Right ventricle myocardium superior (tissue), 1 donor: ENCODE measurements at regions not wholly inside any gene's neighbourhood (a gene's known extent, or its start where the extent isn't known, plus 50 kb on each side); places are given as distances from the start of the nearest gene placed in this dataset.

Experiments used
- ATAC-seq: fragments of 200-7000 bp; cut with Tn5 transposase; one replicate; pipeline ENCODE4 v1.9.1; 2020; ENCODE audit warnings: mild to moderate bottlenecking; ENCODE audit not compliant: poor library complexity
- DNase-seq: peaks from one replicate; pipeline ENCODE4 v3.0.0-alpha.2; 2020
- intact Hi-C: fragments of 100-400 bp; cut with DNase I; formaldehyde crosslinking; loops from one replicate; pipeline ENCODE4 v1.11.2; 2022
- donor health status: DM: no; HTN: yes; CAD: no; lungs with severe emphysema.

- intact Hi-C loops, result no loop called here
- DNase-seq (peak; percentile 47), ATAC-seq (peak; percentile 91)
Observed at GRCh38 chr18:77899972-77900754, 650.5 kb downstream of the GALR1 start.

- ATAC-seq (no peak), DNase-seq (no peak)
- intact Hi-C loops, result no loop called here
Observed at GRCh38 chr18:77905011-77905410, 655.4 kb downstream of the GALR1 start.

DNA sequence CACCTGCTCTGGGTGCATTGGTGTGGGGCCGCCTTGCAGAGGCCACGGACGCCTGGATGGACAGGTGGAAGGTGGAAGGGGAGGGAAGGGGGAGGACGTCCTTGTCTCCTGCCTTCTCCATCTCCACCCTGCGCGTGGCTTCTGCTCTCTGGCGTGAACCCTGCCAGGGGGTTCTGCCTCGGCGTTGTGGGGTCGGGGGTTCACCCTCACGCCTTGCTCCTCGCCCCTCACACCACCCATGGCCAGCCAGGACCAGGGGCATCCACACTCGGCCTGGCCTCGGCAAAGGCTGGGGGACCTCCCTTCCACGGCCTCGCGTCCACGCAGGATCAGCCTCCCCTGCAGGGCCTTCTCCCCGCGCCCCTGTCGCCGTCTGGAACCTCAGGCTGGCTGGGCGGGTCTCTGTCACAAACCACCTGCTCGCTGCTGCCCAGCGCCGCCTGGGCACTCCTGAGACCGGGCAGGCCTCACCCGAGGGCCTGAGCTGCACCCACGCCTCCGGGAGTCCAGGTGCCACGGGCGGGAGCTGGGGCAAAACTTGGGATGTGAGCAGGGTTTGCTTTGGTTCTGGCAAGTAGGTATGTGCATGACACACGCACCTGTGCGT is 655.9 kb downstream of the GALR1 start:
- intact Hi-C loops, result no loop called here
- DNase-seq (no peak), ATAC-seq (no peak)

GRCh38 chr18:77906103-77906892 is 656.6 kb downstream of the GALR1 start:
- DNase-seq, result no peak
- intact Hi-C loops, result no loop called here
- ATAC-seq, result no peak

DNA sequence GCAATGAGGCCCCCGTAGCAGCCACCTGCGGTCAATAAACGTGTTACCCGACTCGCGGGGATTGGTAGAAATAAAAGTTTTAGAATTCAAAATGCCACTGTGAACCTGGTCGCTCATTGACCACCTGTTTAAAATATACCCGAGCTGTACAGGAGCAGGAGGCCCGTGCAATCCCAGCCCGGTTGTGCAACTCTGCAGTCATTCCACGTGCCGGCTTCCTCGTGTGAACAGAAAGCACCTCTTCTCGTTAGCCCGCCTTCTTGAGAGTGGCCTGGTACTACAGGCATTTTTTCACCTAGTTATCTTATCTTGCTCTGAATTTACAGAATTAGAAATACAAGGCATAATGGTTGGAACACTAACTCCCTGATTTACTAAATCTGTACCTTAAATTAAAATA is 660.7 kb downstream of the GALR1 start:
- no peak for DNase-seq
- no peak for ATAC-seq
- intact Hi-C loops, result no loop called here

DNA sequence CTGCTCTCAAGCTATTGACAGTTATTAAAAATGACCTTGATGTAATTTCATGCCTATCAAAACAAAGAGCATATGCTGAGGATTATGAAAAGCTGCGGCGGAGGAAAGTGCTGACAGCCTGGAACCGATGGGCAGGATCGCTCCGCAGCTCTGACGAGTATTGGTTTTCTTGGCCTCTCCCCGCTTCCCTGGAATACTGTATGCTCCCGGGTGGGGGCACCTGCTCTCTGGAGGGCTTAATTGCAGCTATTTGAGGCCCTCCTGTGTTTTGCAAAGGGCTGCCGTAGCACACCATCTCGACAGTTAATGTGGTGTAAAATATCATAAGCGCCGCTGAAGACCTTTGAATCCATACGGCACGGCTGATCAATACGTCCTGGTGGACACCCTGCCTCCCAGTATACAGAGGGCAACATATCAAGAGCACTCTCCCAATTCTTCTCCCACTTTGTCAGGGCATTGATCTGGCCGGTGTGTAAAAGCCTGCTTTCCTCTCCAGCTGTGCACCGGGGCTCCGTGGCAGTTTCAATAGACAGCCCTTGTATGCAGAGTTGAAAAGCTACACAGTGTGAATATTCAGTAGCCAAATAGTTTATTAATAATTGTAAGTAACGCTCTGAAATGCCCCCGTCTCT is 662.4 kb downstream of the GALR1 start:
- no peak for ATAC-seq
- no peak for DNase-seq
- intact Hi-C loops, result no loop called here

DNA sequence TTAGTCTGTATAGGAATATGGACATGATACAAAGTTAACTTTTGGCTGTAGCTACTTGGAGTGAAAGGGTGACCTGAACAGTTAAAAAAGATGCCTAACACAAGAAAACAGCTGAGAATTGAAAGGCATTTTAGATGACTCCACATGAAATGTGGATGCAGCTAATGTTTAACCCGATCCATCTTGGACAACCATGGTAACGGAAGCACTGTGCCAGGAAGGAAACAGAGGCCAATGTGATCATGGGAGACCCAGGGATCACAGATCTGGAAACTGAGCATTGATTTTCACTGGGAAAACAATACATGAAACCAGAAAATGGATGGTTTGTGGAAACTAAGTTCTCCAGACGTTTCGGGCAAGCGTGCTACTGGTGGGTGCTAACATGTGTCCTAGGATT is 669.1 kb downstream of the GALR1 start:
- DNase-seq (no peak), ATAC-seq (no peak)
- intact Hi-C loops, result no loop called here

DNA sequence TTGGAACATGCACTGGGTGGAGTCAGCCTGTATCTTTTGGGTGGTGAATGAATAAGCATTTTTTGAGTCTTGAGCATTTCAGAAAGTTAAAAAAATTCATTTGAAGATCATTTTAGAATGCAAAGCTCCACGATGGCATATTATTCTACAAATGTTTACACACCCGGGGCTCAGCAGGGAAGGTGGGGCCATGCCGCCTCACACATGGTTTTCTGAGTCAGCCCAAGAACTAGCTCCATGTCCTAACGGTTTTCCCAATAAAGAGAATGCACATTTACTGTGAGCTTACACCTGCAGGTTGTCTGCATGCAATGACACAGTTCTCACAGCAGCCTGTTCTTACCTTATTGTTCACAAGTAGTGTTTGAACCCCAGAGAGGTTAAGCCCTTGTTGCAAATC is 670.3 kb downstream of the GALR1 start:
- intact Hi-C loops, result no loop called here
- DNase-seq (no peak), ATAC-seq (no peak)

- DNase-seq (no peak), ATAC-seq (no peak)
Observed at GRCh38 chr18:77935342-77935741, 685.7 kb downstream of the GALR1 start.

GRCh38 chr18:77940566-77940965 is 690.9 kb downstream of the GALR1 start:
- ATAC-seq, result no peak
- intact Hi-C loops, result no loop called here

More at GRCh38 chr18:77935342-77935741, 685.7 kb downstream of the GALR1 start:
- intact Hi-C loops, result no loop called here

GRCh38 chr18:77944533-77944932 is 694.9 kb downstream of the GALR1 start:
- ATAC-seq (no peak), DNase-seq (no peak)
- intact Hi-C loops, result no loop called here

More at GRCh38 chr18:77940566-77940965, 690.9 kb downstream of the GALR1 start:
- DNase-seq, result no peak

- no peak for ATAC-seq
Observed at GRCh38 chr18:77948567-77948966, 698.9 kb downstream of the GALR1 start.

GRCh38 chr18:77949355-77949973 is 699.8 kb downstream of the GALR1 start:
- intact Hi-C loops, result no loop called here
- DNase-seq (no peak), ATAC-seq (no peak)

More at GRCh38 chr18:77948567-77948966, 698.9 kb downstream of the GALR1 start:
- DNase-seq, result no peak
- intact Hi-C loops, result no loop called here

GRCh38 chr18:77959248-77959647 is 709.6 kb downstream of the GALR1 start:
- intact Hi-C loops, result no loop called here
- DNase-seq (no peak), ATAC-seq (no peak)

DNA sequence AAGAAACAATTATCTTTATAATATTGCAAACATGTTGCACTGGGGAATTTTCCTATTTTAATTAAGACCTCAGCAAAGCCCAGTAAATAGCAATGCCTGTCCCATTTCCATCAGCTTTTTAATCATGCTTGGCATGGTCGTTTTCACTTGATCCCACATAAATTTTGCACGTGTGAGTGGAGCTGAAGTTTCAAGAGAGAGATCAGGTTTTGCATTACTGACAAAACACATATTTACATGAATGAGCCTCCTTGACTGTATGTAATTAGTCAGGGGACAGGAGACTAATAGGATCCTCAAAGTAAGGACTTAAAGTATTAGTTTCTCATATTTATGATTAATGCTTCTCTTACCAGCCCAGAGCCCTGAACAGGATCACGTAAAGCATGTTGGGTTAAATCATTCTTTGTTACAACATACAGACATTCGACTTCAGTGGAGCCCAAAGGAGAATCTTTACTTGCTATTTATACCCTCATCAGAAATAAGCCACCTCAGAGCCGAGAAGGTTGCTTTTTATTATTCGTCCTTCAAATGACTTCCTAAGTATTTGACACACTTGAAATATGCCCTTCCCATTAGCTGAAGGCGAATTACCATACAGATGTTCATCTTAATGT is 711.3 kb downstream of the GALR1 start:
- intact Hi-C loops, result no loop called here
- no peak for DNase-seq
- no peak for ATAC-seq

DNA sequence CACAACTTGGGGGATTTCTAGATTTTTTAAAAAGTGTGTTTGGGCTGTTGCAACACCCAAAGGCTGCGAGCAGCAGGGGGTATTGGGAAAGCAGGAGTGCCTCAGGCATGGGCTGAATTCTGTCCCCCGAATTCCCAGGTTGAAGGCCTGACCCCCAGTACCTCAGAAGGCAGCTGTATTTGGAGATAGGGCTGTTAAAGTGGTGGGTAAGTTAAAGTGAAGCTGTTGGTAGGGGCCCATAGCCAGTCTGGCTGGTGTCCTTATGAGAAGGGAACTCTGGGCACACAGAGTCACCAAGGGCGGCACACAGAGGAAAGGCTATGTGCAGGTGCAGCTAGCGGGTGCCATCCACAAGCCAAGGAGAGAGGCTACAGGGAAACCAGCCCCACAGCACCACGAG is 717.4 kb downstream of the GALR1 start:
- ATAC-seq (no peak), DNase-seq (no peak)
- intact Hi-C loops, result no loop called here

GRCh38 chr18:77967791-77968190 is 718.1 kb downstream of the GALR1 start:
- ATAC-seq (no peak), DNase-seq (no peak)
- intact Hi-C loops, result no loop called here

GRCh38 chr18:77969972-77970371 is 720.3 kb downstream of the GALR1 start:
- ATAC-seq (no peak), DNase-seq (no peak)
- intact Hi-C loops, result no loop called here
